GM18511 (cell line): ENCODE measurements at regions not wholly inside any gene's neighbourhood (a gene's known extent, or its start where the extent isn't known, plus 50 kb on each side); places are given as distances from the start of the nearest gene placed in this dataset.

Experiments used
- ATAC-seq: cut with Tn5 transposase; IDR thresholded peaks from one replicate; pipeline ENCODE4 v1.9.1; 2021; ENCODE audit warnings: mild to moderate bottlenecking, moderate library complexity; ENCODE audit not compliant: unreplicated experiment

DNA sequence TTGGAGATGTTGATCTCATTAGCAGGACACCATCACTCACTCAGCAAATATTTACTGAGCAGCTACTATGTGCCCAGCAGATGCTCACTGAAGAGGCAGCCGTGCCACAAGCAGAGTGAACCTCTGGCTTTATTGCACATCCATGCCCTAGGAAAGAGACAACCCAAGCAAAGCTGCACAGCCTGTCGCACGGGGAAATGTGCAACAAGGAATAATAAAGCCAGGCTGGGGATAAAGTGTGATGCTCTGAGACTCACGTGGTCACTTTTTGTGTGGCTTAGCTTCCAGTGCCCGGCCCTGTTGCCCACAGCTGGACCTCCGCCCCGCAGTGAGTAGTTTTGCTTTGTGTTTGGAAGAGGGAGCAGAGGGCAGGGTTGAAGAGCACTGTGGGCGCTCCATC is 130.4 kb upstream of the CDH4 start:
- no peak for ATAC-seq

DNA sequence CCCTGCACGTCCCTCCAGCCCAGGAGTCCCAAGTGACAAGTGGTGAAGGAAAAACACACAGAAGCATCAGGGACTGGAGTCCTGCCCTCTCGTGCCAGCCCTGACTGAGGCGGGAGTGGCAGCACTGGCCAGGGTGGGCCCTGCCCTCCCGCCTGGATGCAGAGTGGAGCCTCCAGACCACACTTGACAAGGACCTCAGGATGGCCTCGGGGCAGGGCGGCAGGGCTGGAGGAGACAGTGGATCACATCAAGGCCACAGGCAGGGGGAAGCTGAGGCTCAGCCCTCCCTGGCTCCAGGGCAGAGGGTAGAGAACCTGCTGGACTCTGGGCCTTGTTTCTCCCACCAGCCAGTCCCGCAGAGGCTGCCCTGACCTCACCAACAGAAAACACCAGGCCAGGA is 128.8 kb upstream of the CDH4 start:
- no peak for ATAC-seq

GRCh38 chr20:61123751-61124368 is 128.2 kb upstream of the CDH4 start:
- ATAC-seq: no peak

GRCh38 chr20:61125076-61125475 is 127.0 kb upstream of the CDH4 start:
- no peak for ATAC-seq

DNA sequence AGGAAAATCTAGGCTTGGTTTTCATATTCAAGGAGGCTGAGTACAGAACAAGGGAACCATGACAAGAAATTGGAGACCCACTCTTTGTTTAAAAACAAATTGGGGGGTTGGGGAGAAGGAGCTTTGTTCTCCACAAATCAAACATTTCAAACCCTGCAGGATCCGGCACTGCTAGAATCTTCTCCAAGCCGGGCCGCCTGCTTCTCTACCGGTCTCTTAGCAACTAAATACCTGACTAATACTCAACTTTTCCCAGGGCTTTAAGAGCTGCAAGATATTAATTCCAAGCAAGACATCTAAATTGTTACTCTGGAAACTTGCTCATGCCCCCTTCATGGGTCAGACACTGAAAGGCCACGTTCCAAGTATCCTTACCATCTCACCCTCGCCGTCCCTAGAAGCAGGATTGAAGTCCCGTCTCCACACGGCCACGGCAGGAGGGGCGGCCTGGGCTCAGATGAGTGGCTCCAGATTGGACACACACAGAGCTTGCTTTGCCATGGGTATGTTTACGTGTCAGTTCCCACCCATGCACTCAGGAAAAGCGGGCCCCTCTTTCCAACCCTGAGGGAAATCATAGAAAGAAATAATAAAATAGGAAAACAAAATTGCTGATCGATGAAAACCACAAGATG is 126.4 kb upstream of the CDH4 start:
- no peak for ATAC-seq

DNA sequence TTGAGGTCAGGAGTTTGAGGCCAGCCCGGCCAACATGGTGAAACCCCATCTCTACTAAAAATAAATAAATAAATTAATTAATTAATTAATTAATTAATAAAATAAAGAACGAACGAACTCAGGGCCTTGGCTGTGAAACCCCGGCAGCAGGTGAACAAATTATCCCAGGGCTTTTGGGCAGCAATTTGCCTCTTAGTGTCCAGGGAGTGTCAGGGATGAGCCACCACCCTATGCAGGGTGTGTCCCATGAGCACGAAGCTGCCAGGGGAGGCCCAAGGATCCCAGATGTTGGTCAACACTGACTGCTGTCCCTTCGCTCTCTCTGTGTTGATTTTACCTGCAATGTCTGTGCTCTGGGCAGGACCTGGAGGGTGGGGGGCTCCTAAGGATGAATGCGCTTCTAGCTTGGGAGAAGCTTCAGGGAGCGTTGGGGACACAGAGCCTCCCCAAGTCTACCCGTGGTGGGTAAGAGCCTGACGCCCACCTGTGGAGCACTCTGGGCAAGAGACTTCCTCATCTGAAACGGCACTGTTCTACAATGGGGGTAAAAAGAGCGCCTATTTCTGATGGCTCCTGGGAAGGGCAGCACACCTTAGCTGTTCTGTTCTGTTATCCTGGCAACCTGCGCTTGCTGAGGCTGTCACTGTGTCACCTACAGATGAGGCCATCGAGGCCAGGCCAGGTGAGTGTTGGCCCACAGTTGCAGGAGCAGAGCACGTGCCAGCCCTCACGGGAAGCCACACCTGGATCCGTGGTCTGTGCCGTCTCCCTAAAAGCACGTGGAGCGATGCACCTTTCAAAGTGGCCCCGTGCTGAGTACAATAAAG is 125.5 kb upstream of the CDH4 start:
- no peak for ATAC-seq

DNA sequence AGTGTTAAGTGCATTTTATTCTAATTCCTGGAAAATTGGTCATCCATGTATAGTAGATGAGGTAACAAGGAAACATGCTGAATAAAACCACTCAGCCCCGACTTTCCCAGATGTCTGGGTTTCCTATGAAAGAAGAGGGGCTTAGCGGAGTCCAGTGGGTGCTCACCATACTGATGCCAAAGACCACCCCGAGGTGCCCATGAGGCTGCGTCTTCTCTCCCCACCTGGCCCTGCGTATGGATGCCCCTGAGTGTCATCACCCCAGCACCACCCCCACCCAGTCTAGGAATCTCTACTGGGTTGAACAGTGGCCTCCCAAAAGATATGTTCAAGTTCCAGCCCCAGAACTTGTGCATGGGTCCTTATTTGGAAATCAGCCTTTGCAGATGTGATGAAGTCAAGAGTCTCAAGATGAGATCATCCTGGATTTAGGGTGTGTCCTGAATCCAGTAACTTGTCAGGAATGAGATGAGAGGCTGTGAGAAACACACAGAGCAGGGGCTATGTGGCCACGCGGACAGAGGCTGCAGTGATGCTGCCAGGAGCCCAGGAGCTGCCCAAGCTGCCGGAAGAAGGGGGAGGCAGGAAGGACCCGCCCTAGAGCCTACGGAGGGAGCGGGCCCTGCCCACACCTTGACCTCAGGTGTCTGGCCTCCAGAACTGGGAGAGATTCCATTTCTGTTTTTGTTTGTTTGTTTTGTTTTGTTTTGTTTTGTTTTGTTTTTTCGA is 124.6 kb upstream of the CDH4 start:
- ATAC-seq: no peak

GRCh38 chr20:61128701-61129269 is 123.3 kb upstream of the CDH4 start:
- ATAC-seq: no peak

GRCh38 chr20:61129311-61129710 is 122.8 kb upstream of the CDH4 start:
- no peak for ATAC-seq

GRCh38 chr20:61130156-61130555 is 121.9 kb upstream of the CDH4 start:
- ATAC-seq: no peak

- no peak for ATAC-seq
These were observed 120.1 kb upstream of the CDH4 start for GRCh38 chr20:61131944-61132343.

GRCh38 chr20:61133611-61134010 is 118.5 kb upstream of the CDH4 start:
- ATAC-seq: no peak

DNA sequence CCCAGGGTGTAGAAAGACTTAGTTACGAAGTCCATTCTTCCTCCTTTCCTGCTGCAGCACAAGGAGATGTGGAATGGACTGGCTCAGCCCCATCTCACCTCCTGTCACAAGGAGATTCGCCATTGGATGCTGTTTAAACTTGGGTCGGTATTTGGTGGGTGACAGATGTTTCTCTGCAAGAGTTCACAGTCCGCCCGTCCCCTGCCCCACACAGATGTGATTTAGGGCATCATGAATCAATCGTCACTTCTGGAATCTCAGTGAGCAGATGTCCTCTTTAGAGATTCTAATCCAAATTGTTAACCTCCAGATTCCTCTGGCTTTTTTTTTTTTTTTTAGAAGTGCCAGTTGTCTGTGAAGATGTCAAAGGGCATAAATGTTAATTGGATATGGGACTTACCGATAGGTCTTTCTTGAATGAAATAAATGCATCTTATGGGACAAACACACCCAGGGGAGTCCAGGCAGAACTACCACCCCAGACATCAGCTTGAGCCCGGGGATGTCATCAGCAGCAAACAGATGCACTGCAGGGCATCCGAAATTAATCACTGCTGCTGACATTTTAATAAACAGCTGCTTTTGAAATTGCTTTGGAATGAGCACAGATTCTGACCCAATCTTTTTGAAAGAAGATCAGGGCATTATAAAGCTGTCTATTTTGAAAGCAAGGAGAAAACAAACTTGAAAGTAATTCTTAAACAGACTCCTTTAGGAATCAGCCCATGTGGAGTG is 117.6 kb upstream of the CDH4 start:
- no peak for ATAC-seq

GRCh38 chr20:61135266-61135665 is 116.8 kb upstream of the CDH4 start:
- ATAC-seq: no peak

GRCh38 chr20:61135968-61136367 is 116.1 kb upstream of the CDH4 start:
- no peak for ATAC-seq

GRCh38 chr20:61138566-61138965 is 113.5 kb upstream of the CDH4 start:
- ATAC-seq: no peak

DNA sequence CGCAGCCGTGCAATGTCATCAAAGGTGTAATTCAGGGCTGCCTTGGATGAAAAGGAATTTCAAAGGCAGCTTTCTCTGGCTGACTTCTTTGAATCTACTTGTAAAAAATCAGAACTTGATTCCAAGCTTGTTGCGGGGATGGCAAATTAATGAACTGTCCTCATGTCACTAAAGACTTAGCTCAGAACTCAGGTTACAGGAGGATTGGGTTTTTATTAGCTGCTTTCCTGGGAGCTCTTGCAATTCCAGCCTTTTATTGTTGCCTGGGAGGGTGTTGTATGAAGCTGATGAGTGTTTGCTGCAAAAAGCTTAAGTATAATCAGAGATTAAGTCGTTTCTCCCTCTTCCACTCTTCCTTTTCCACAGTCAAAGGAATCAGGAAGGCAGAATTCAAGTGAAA is 113.0 kb upstream of the CDH4 start:
- no peak for ATAC-seq

GRCh38 chr20:61140576-61140975 is 111.5 kb upstream of the CDH4 start:
- no peak for ATAC-seq

GRCh38 chr20:61146023-61146422 is 106.0 kb upstream of the CDH4 start:
- no peak for ATAC-seq

GRCh38 chr20:61149636-61150035 is 102.4 kb upstream of the CDH4 start:
- no peak for ATAC-seq
